Suprapubic skin (tissue), 4 donors: ENCODE measurements at regions not wholly inside any gene's neighbourhood (a gene's known extent, or its start where the extent isn't known, plus 50 kb on each side); places are given as distances from the start of the nearest gene placed in this dataset.

Experiments
- CTCF ChIP-seq, 2 donors: fragments of 200-600 bp in 1 of 2; fragments of 450-650 bp in 1 of 2; sonication (generic) in 1 of 2; IDR thresholded peaks; one replicate each; pipeline ENCODE4 v1.5.1; 2016 to 2019; ENCODE audit warnings: antibody characterized with exemption in 2 of 2, mild to moderate bottlenecking in 1 of 2, moderate library complexity in 1 of 2
- EP300 ChIP-seq: sonication (generic); formaldehyde crosslinking; IDR thresholded peaks from one replicate; pipeline ENCODE4 v1.6.1; 2017; ENCODE audit warnings: antibody characterized with exemption
- POLR2A ChIP-seq, 2 donors: fragments of 450-650 bp; IDR thresholded peaks; one replicate each; pipeline ENCODE4 v1.6.1; 2017; ENCODE audit warnings: antibody characterized with exemption in 2 of 2, mild to moderate bottlenecking in 2 of 2, moderate library complexity in 2 of 2
- POLR2AphosphoS5 ChIP-seq, 3 donors: sonication (generic); formaldehyde crosslinking; IDR thresholded peaks; one replicate each; pipeline ENCODE4 v1.6.1; 2017; ENCODE audit warnings: antibody characterized with exemption in 3 of 3

- no peak for TF ChIP-seq CTCF (IDR thresholded peaks at IDR 0.05)
- TF ChIP-seq POLR2A (IDR thresholded peaks at IDR 0.05), result no peak
- no peak for TF ChIP-seq EP300
- no peak for TF ChIP-seq POLR2AphosphoS5 (IDR thresholded peaks at IDR 0.05)
Observed at GRCh38 chr21:34003428-34003827, 70.0 kb upstream of the MRPS6 start.
